ENCODE measurements at regions not wholly inside any gene's neighbourhood (a gene's known extent, or its start where the extent isn't known, plus 50 kb on each side); places are given as distances from the start of the nearest gene placed in this dataset.
"Not testable (repeated sequence)": the region's sequence is repeated elsewhere in the genome, so short reads cannot be mapped to it uniquely, and the experiment has no call there.

DNA sequence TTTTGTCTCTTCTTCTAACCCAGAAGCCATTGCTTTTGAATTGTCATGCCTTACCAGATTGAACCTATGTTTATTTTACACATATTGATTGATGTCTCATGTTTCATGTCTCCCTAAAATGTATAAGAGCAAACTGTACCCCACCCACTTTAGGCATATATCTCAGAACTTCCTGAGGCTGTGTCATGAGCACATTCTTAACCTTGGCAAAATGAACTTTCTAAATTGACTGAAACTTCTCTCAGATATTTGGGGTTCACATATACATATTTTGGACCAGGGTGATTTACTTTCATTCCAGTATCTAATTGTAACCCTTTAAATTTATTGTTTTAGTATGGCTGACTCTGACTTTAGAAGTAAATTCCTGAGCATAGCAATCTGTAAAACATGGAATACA lies 723.9 kb upstream of the PCDH20 start:
- DNase-seq (ENCODE audit: low read depth in 2 of 2): no peak

DNA sequence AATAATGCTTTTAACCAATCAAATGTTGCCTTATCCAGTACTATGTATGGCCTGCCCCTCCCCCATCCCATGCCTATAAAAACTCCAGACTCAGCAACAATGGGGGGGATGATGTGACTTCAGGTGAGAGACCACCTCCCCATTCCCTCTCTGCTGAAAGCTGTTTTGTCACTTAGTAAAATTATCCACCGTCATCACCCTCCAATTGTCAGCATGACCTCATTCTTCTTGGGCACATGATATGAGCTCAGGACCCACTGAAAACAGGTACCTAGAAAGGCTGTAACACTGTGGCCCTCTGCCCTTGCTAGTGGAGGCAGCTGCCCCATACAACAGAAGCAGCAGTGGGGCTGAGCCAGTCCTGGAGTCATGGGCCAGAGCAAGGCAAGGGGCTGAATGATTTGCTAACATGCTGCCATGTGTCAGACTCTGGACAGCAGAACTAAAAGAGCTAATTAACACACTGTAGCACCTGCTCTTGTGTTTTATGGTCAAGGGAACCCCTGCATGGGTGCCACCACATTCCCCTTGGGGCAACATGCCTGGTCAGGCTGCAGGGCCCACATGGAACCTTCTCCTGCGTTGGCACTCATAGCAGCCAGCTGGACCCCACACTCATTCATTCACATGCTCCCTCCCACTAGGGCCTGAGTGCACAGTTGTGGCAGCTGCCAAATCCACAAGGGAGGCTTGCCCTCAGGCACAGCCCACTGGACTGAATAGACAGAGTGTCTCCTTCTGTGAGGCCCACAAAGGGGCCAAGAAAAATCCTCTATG lies 722.2 kb upstream of the PCDH20 start:
- no peak for DNase-seq (ENCODE audit: low read depth in 2 of 2)

DNA sequence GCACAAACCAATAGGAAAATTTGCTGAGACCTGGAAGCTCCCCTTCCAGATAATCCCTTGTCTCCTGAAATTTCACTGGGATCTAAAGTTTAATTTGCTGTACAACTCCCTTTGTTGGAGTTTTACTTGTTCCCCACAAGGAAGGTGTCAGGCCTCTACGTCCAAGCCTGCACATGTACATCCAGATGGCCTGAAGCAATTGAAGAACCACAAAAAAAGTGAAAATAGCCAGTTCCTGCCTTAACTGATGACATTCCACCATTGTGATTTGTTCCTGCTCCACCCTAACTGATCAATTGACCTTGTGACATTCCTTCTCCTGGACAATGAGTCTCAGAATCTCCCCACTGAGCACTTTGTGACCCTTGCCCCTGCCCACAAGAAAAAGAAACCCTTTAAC lies 716.0 kb upstream of the PCDH20 start:
- DNase-seq (ENCODE audit: low read depth in 2 of 2): no peak

DNA sequence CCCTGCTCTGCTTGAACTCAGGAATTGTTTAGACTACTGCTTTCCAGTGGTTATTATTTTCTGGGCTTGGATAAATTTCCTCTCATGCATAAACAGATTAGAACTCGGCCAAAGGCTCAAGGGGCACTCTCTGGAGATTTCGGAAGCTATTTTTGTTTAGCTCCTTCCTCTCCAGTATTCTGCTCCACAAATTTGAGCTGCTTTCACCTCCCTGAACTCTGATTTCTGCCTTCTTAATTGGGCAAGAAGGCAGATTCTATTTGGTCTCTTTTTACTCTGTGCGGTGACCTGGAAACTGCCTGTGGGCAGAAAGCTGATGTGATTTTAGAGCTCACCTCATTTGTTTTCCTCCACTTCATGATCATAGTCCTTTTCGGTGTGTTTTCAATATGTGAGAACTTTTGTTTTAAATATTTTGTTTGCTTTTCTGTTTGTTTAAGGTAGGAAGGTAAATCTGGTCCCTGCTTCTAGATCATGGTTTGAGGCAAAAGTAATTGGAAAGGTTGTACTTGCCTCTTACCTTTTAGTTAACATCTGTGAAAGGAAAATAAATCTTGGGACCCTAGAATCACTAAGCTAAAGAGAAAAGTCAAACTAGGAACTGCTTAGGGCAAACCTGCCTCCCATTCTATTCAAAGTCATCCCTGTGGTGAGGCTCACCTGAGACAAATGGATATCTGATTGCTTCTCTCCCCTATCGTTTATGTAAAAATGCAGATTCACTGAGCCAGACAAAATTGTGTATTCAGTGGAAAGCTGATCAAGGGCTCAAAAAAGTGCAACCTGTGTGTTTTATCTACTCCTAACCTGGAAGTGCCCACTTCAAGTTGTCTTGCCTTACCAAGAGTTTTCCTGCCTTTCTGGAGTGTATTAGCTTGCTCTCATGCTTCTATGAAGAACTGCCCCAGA lies 714.7 kb upstream of the PCDH20 start:
- DNase-seq (ENCODE audit: low read depth in 2 of 2): no peak

DNA sequence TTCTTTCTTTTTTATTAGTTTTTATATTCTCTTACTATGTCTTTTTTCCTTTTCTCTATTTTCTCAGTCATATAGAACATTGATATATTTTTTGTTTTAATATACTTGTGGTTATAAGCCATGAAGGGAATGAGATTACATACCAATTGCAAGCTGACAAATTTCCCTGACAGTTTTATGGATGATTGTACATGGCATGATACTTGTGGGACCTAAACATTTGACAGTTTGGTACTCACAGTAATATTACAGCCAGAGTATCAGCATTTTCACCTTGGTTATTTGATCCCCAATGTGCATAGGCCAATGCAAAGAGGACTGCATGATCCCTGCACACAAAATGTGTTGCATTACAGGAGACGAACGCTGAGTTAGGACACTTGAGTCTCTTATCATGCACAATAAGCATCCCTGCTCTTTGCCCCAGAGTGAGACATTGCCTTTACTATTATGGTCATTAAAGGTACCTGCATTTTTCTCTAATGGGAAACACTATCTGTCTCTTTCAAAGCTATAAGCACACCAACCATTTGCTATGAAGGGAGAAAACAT lies 713.4 kb upstream of the PCDH20 start:
- DNase-seq (ENCODE audit: low read depth in 2 of 2): no peak

DNA sequence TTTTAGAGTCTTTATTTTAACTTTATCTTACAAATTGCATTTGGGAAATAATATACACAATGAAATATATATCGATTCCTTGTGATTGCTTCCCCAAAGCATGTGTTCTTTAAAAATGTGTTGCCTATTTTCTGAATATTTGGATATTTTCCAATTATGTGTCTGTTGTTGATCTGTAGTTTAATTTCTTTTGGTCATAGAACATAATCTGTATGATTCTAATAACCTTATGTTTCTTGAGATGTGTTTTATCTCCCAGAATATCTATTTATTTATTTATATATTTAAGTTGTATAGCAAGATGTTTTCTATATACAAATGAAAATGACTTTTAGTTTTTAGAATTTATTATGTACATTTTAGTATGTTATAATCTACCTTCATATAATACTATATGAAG lies 710.8 kb upstream of the PCDH20 start:
- DNase-seq (ENCODE audit: low read depth in 2 of 2): no peak

DNA sequence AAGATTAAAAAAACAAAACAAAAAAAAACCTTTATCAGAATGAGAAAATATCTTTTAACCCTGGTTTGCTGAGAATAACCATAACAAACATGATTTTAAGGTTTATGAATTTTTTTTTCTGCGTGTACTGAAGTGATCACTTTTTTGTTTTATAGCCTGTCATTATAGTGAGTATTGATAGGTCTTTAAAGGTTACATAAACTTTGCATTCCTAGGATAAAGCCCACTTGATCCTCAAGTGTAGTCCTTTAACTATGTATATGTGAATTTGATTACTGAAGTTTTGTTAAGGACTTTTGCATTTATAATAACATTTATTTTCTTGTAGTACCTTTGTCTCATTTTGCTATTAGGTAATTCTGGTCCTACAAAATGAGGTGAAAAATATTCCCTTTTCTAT lies 709.8 kb upstream of the PCDH20 start:
- DNase-seq (ENCODE audit: low read depth in 2 of 2): no peak

DNA sequence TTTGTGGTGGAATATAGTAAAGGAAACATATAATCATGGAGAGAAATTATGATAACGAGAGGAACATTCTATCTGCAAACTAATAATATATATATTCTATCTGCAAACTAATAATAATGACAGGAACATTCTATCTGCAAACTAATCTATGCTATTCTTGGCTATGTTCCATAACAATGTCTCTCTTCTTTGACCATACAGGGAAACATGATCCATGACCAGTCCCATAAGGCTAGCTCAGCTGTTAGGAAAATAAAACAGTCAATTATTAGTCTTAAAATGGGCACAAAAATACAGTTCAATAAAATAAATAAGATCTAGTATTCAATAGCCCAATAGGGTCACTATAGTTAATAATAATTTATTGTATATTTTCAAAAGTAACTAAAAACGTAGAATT lies 707.8 kb upstream of the PCDH20 start:
- DNase-seq (ENCODE audit: low read depth in 2 of 2): no peak

DNA sequence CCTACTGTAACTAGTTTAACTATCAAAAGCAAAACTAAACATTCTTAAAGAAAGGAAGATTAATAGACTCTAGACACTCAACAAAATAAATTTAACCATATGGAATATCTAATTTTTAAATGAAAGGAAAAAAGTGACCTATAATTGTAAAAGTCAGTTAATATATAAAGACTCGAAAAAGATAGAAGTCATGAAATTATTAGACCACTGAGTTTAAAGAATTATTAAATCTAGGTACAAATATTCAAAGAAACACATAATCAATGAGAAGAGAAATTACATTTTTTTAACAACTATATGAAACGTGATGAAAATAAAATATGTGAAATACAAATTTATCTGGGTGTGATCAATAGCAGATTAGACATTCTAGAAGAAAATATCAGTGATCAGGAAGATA lies 706.8 kb upstream of the PCDH20 start:
- DNase-seq (ENCODE audit: low read depth in 2 of 2): no peak

DNA sequence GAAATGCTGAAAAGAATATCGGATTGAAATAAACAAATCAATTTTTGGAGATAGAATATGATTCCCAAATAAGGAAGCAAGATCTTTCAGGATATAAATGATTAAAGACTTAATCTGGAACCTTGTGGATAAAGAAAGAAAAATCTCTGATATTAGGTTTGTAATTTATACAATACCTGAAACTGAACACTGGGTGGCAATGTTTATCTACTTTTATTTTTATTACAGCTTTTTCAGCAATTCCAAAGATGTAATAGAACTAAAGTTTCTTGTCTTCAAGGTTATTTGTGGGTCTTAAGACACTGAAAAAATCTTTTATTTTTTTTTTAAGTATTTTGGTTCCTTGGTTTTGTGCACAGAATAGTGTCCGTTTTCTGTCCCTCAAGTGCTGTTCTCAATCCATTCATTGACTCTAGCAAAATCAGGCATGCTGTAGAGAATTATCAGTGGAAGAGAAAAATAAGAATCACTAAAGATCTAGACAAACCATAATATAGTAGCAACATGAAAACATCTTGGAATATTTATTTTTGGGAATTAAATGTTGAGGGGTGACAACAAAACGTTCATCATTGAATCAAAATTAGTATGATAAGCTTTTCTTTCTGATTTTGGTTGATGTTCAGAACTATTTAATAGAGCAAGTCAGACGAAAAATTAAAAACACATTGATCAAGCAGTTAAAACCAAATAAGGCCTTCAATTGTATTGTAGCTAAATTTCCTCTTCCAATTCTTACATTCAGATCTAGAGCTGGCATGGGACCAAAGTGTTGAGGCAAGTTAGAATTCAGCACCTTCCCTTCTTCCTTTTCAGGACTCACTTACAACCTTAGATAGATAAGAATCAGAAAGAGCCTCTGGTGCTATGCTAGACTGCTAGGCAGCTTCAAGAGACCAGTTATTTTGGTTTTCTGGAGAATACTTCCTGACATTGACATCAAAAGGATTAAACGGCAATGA lies 704.4 kb upstream of the PCDH20 start:
- DNase-seq (ENCODE audit: low read depth in 2 of 2): peak; percentile 1 to 5

DNA sequence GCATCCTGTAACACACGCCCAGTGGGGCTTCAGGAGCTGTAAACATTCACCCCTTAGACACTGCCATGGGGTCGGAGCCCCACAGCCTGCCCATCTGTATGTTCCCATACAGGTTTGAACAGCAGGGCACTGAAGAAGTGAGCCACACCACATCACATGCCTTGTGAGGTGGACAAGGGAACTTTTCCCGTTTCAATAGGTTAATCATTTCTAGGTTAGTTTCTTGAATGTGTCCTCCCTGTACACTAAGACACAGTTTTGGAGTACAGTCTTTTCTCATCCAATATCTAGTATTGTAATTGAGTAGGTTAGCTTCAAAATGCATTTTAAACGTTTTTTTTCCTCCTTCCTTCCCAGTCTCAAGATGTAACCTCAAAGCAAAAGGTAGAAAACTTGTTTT lies 700.2 kb upstream of the PCDH20 start:
- no peak for DNase-seq (ENCODE audit: low read depth in 2 of 2)

DNA sequence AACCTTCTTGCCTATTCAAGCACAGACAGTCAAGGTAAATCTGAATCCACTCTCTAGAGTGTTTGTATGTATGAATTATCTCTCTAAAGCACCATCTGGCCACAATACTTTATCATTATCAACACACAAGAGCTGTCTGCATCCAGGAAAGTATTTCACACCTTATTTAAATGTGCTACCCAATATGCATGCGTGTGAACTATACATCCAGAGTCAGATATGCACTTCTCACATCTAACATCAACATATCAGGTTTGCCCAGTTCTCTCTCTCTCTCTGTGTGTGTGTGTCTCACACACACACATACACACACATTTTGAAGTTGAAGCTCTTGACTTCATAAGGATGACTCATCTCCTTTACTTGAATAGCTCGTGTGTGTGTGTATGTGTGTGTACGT lies 697.5 kb upstream of the PCDH20 start:
- no peak for DNase-seq (ENCODE audit: low read depth in 2 of 2)

DNA sequence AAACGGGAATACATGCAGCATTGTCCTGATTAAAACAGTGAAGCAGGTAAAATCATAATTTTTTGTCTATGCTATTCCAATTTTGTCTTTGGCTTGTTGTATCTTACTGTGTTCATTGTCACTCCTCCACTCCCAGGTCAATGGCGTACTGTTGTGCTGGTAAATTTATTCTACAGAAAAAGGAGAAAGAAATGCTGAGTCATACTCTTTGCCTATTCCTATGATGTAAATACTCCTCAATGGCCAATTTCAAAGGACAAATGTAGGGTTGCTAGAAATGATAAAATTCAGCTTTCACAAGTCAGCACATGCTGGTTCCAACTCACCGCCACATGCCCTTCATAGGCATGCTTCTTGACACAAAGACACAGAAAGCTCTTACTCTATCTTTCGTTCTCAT lies 694.4 kb upstream of the PCDH20 start:
- DNase-seq (ENCODE audit: low read depth in 2 of 2): no peak

DNA sequence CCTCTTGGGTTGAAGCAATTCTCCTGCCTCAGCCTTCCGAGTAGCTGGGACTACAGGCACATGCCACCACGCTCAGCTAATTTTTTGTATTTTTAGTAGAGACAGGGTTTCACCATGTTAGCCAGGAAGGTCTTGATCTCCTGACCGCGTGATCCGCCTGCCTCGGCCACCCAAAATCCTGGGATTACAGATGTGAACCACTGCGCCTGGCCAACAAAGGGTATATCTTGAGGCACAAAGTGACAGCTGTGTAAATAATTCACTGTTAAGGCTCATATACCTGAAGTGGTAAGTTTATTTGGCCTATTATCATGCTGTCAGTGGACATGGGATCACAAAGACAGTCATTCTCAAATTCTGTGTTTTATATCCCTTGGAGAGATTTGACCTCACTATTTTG lies 688.5 kb upstream of the PCDH20 start:
- DNase-seq (ENCODE audit: low read depth in 2 of 2): not testable (repeated sequence)

DNA sequence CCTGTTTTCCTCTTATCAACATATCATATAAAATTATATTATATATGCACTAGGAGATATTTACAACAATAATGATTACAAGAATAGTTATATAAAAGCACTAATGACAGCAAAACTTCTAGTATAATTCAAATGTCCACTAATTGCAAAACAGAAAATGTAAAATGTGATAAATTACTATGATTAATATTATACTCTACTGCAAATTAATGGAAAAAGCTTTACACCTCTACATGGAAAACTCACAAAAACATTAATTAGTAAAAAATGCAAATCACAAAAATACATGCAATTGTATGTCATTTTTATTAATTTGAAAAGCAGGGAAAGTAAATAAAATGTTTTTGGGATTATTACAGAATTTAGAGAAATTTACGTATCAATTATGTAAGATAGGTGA lies 681.0 kb upstream of the PCDH20 start:
- no peak for DNase-seq (ENCODE audit: low read depth in 2 of 2)

DNA sequence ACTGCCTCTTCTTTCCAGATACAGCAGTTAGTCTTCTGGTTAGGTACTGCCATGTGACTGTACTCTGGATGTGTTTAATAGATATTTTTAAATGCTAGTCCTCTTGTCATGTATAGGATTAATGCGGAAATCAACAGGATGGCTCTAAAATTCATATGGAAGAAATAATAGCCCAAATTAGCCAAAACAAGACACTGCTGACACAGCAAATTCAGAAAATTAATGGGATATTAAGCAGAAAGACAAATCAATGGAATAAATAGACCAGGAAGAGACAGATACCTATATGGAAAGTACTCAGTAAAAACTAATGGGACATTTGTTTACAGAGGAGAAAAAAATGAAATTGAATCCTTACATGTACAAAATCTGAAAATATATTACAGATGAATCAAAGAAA lies 679.3 kb upstream of the PCDH20 start:
- DNase-seq (ENCODE audit: low read depth in 2 of 2): no peak

DNA sequence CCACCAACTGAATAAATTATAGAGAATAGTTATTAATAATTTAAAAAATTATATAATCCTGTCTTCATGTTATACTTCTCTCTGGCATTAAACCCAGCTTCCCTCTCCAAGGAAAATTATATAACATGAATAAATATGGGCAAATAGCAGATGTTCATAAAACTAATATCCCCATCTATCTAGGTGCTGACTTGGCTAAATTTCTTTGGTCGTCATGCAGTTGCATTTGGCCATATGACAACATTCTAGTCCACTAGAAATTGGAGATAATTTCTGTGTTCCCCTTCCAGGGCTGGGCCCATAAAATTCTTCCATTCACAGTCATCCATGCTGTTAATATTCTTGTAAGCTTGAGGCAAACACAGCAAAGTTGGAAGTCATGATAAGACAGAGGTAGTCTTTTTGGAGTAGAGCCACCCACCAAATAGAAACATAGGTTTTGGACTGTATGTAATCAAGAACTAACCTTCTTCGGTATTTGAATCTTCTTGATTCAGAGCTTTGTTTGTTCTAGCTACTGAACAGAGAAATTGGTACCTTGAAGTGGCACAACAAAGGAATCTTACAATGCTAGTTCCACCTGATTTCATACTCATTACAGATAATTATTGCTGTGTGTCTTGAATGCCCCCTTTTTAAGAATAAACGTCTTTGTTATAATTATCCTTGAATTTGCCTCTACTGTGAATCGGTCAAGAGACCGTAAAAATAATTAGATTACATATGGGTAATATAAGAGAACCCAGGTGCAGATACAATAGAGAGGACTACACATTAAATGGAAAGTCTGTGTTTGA lies 678.5 kb upstream of the PCDH20 start:
- DNase-seq (ENCODE audit: low read depth in 2 of 2): no peak

DNA sequence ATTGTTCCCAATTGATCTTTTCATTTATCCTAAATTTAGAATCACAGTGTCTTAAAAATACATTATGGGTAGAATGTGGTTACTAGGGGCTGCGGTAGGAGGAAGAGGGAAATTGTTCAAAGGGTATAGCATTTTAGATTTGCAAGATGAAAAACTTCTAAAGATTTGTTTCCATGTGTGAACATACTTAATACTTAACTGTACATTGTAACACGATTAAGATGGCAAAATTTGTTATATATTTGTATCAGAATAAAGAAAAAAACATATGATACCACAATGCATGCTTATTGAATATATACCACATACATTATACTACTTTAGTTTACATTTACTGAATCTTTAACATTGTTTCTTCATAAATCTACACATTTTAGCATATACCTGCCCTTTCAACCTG lies 677.3 kb upstream of the PCDH20 start:
- DNase-seq (ENCODE audit: low read depth in 2 of 2): no peak

DNA sequence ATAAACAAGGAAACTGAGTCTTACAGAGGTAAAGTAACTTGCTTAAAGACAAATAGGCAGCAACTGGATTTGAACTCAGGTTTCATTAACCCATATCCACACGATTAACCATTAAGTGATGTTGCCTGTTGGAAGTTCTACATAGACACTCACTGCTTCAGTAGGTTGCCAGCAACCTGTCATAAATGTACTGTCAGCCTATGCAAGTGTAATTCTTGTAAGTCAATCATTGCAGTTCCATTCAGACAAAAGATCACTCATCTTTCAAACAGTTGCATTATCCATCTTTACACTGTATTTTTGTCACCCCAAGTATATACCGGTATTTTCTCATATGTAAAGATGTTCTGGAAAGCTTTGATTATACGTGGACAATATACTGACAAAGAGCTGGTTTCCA lies 676.9 kb upstream of the PCDH20 start:
- no peak for DNase-seq (ENCODE audit: low read depth in 2 of 2)

DNA sequence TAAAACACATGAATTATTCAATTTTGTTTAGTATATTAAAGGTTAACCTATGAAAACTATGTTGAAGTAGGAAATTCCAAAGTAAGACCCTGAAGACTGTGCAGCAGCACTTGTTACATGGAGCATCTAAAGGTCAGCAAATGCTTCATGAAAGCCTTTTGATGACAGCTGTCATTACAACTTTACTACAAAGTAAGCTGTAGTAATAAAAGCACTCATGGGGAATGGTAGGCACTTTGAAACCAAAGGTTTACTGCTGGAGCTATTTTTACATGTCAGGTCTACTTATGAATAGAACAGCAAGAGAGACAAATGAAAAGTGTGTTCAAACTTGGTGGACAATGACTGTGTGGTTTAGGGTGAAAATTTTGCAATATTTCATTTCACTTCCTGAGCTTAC lies 672.5 kb upstream of the PCDH20 start:
- no peak for DNase-seq (ENCODE audit: low read depth in 2 of 2)

DNA sequence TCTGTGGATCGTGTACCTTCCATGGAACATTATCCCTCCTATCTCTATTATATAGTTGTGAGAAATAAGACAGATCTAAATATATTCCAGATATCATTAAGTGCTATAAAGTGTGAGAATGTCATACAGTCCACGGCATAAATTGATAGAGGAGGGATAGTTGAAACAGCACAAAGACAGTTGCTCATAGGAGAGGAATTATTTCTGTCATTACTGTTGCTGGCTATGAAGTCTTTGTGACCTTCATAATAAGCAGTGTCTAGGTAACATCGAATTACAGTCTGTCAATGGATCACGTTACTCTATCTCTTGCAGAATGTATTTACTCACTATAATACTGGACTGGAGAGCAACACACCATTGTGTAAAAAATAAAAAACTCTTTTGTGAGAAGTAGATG lies 671.5 kb upstream of the PCDH20 start:
- no peak for DNase-seq (ENCODE audit: low read depth in 2 of 2)
